ENCODE measurements at regions not wholly inside any gene's neighbourhood (a gene's known extent, or its start where the extent isn't known, plus 50 kb on each side); places are given as distances from the start of the nearest gene placed in this dataset.

- DNase-seq = no peak
- no peaks in the 10 kb centered on the region for H3K27me3 ChIP-seq (ENCODE audit: control insufficient read depth, insufficient read depth, low read length)
- H3K4me3 ChIP-seq (ENCODE audit: low read length) = no peak overlapping the region
- no peaks in the 10 kb centered on the region for H3K36me3 ChIP-seq (ENCODE audit: control insufficient read depth, insufficient read depth, low read length)
- H3K9me3 ChIP-seq (ENCODE audit: control insufficient read depth, low read depth, low read length) = no peaks in the 10 kb centered on the region
- H3K27ac ChIP-seq (ENCODE audit: low read length) = no peak overlapping the region
- H3K4me1 ChIP-seq (ENCODE audit: control insufficient read depth, insufficient read depth, low read length) = no peaks in the 10 kb centered on the region
- WGBS (ENCODE audit: insufficient coverage, low lambda C conversion rate) = 78% methylated on average over 1 of the region's 3 CpGs
These were observed 1203.9 kb downstream of the AMY1C start for GRCh38 chr1:104953555-104953954.

- H3K9me3 ChIP-seq (ENCODE audit: control insufficient read depth, low read depth, low read length) = no peaks in the 10 kb centered on the region
- no peaks in the 10 kb centered on the region for H3K4me1 ChIP-seq (ENCODE audit: control insufficient read depth, insufficient read depth, low read length)
- DNase-seq = no peak
- H3K36me3 ChIP-seq (ENCODE audit: control insufficient read depth, insufficient read depth, low read length) = no peaks in the 10 kb centered on the region
- no peaks in the 10 kb centered on the region for H3K27me3 ChIP-seq (ENCODE audit: control insufficient read depth, insufficient read depth, low read length)
- no peak overlapping the region for H3K27ac ChIP-seq (ENCODE audit: low read length)
- no peak overlapping the region for H3K4me3 ChIP-seq (ENCODE audit: low read length)
- no CpG with 5 or more reads among the region's 2 CpGs for WGBS (ENCODE audit: insufficient coverage, low lambda C conversion rate)
These were observed 1223.8 kb downstream of the AMY1C start for GRCh38 chr1:104973516-104973915.

GRCh38 chr1:104979651-104980050, 1230.0 kb downstream of the AMY1C start:
- Histone ChIP-seq H3K4me3 (ENCODE audit: low read length) (no peak overlapping the region), H3K4me1 (ENCODE audit: control insufficient read depth, insufficient read depth, low read length) (no peaks in the 10 kb centered on the region), H3K9me3 (ENCODE audit: control insufficient read depth, low read depth, low read length) (peaks cover 2% of the 10 kb centered on the region), H3K27ac (ENCODE audit: low read length) (no peak overlapping the region), H3K36me3 (ENCODE audit: control insufficient read depth, insufficient read depth, low read length) (no peaks in the 10 kb centered on the region), H3K27me3 (ENCODE audit: control insufficient read depth, insufficient read depth, low read length) (no peaks in the 10 kb centered on the region)
- no CpG with 5 or more reads among the region's 1 CpG for WGBS (ENCODE audit: insufficient coverage, low lambda C conversion rate)
- DNase-seq = no peak

GRCh38 chr1:104987210-104987609, 1237.5 kb downstream of the AMY1C start:
- no peaks in the 10 kb centered on the region for H3K4me1 ChIP-seq (ENCODE audit: control insufficient read depth, insufficient read depth, low read length)
- H3K4me3 ChIP-seq (ENCODE audit: low read length) = no peak overlapping the region
- no peak for DNase-seq
- H3K27ac ChIP-seq (ENCODE audit: low read length) = no peak overlapping the region
- no peaks in the 10 kb centered on the region for H3K36me3 ChIP-seq (ENCODE audit: control insufficient read depth, insufficient read depth, low read length)
- WGBS (ENCODE audit: insufficient coverage, low lambda C conversion rate) = no CpG with 5 or more reads among the region's 1 CpG
- H3K9me3 ChIP-seq (ENCODE audit: control insufficient read depth, low read depth, low read length) = peaks cover 6% of the 10 kb centered on the region
- no peaks in the 10 kb centered on the region for H3K27me3 ChIP-seq (ENCODE audit: control insufficient read depth, insufficient read depth, low read length)

- DNase-seq = no peak
- Histone ChIP-seq H3K27ac (ENCODE audit: low read length) (no peak overlapping the region), H3K4me1 (ENCODE audit: control insufficient read depth, insufficient read depth, low read length) (no peaks in the 10 kb centered on the region), H3K9me3 (ENCODE audit: control insufficient read depth, low read depth, low read length) (peaks cover 6% of the 10 kb centered on the region), H3K4me3 (ENCODE audit: low read length) (no peak overlapping the region), H3K27me3 (ENCODE audit: control insufficient read depth, insufficient read depth, low read length) (no peaks in the 10 kb centered on the region), H3K36me3 (ENCODE audit: control insufficient read depth, insufficient read depth, low read length) (no peaks in the 10 kb centered on the region)
- WGBS (ENCODE audit: insufficient coverage, low lambda C conversion rate) = 100% methylated on average over 3 of the region's 3 CpGs
These were observed 1239.3 kb downstream of the AMY1C start for GRCh38 chr1:104989012-104989411.

- H3K36me3 ChIP-seq (ENCODE audit: control insufficient read depth, insufficient read depth, low read length) = no peaks in the 10 kb centered on the region
- H3K27ac ChIP-seq (ENCODE audit: low read length) = no peak overlapping the region
- H3K4me1 ChIP-seq (ENCODE audit: control insufficient read depth, insufficient read depth, low read length) = no peaks in the 10 kb centered on the region
- no peaks in the 10 kb centered on the region for H3K27me3 ChIP-seq (ENCODE audit: control insufficient read depth, insufficient read depth, low read length)
- DNase-seq = no peak
- no peaks in the 10 kb centered on the region for H3K9me3 ChIP-seq (ENCODE audit: control insufficient read depth, low read depth, low read length)
- 70% methylated on average over 2 of the region's 3 CpGs for WGBS (ENCODE audit: insufficient coverage, low lambda C conversion rate)
- no peak overlapping the region for H3K4me3 ChIP-seq (ENCODE audit: low read length)
These were observed 1242.0 kb downstream of the AMY1C start for GRCh38 chr1:104991702-104992101.

- no peak overlapping the region for H3K27ac ChIP-seq (ENCODE audit: low read length)
- no peaks in the 10 kb centered on the region for H3K4me1 ChIP-seq (ENCODE audit: control insufficient read depth, insufficient read depth, low read length)
- no peaks in the 10 kb centered on the region for H3K27me3 ChIP-seq (ENCODE audit: control insufficient read depth, insufficient read depth, low read length)
- no peaks in the 10 kb centered on the region for H3K36me3 ChIP-seq (ENCODE audit: control insufficient read depth, insufficient read depth, low read length)
- H3K9me3 ChIP-seq (ENCODE audit: control insufficient read depth, low read depth, low read length) = peaks cover 5% of the 10 kb centered on the region
- no CpG with 5 or more reads among the region's 3 CpGs for WGBS (ENCODE audit: insufficient coverage, low lambda C conversion rate)
- DNase-seq = no peak
- H3K4me3 ChIP-seq (ENCODE audit: low read length) = no peak overlapping the region
These were observed 1251.1 kb downstream of the AMY1C start for GRCh38 chr1:105000793-105001192.

GRCh38 chr1:105004515-105004914, 1254.8 kb downstream of the AMY1C start:
- no peaks in the 10 kb centered on the region for H3K4me1 ChIP-seq (ENCODE audit: control insufficient read depth, insufficient read depth, low read length)
- no peaks in the 10 kb centered on the region for H3K36me3 ChIP-seq (ENCODE audit: control insufficient read depth, insufficient read depth, low read length)
- no peaks in the 10 kb centered on the region for H3K27me3 ChIP-seq (ENCODE audit: control insufficient read depth, insufficient read depth, low read length)
- H3K4me3 ChIP-seq (ENCODE audit: low read length) = no peak overlapping the region
- DNase-seq = no peak
- H3K27ac ChIP-seq (ENCODE audit: low read length) = no peak overlapping the region
- no CpG with 5 or more reads among the region's 1 CpG for WGBS (ENCODE audit: insufficient coverage, low lambda C conversion rate)
- H3K9me3 ChIP-seq (ENCODE audit: control insufficient read depth, low read depth, low read length) = peaks cover 5% of the 10 kb centered on the region

GRCh38 chr1:105005594-105006195, 1256.0 kb downstream of the AMY1C start:
- Histone ChIP-seq H3K27ac (ENCODE audit: low read length) (no peak overlapping the region), H3K9me3 (ENCODE audit: control insufficient read depth, low read depth, low read length) (peaks cover 5% of the 10 kb centered on the region), H3K36me3 (ENCODE audit: control insufficient read depth, insufficient read depth, low read length) (no peaks in the 10 kb centered on the region), H3K4me1 (ENCODE audit: control insufficient read depth, insufficient read depth, low read length) (no peaks in the 10 kb centered on the region), H3K4me3 (ENCODE audit: low read length) (no peak overlapping the region), H3K27me3 (ENCODE audit: control insufficient read depth, insufficient read depth, low read length) (no peaks in the 10 kb centered on the region)
- DNase-seq = no peak
- WGBS (ENCODE audit: insufficient coverage, low lambda C conversion rate) = no CpG with 5 or more reads among the region's 7 CpGs

GRCh38 chr1:105017587-105017986, 1267.9 kb downstream of the AMY1C start:
- Histone ChIP-seq H3K27ac (ENCODE audit: low read length) (no peak overlapping the region), H3K36me3 (ENCODE audit: control insufficient read depth, insufficient read depth, low read length) (no peaks in the 10 kb centered on the region), H3K9me3 (ENCODE audit: control insufficient read depth, low read depth, low read length) (no peaks in the 10 kb centered on the region), H3K27me3 (ENCODE audit: control insufficient read depth, insufficient read depth, low read length) (no peaks in the 10 kb centered on the region), H3K4me1 (ENCODE audit: control insufficient read depth, insufficient read depth, low read length) (no peaks in the 10 kb centered on the region), H3K4me3 (ENCODE audit: low read length) (no peak overlapping the region)
- no peak for DNase-seq
- WGBS (ENCODE audit: insufficient coverage, low lambda C conversion rate) = 83% methylated on average over 1 of the region's 7 CpGs

GRCh38 chr1:105023719-105024118, 1274.0 kb downstream of the AMY1C start:
- Histone ChIP-seq H3K27me3 (ENCODE audit: control insufficient read depth, insufficient read depth, low read length) (no peaks in the 10 kb centered on the region), H3K27ac (ENCODE audit: low read length) (no peak overlapping the region), H3K4me1 (ENCODE audit: control insufficient read depth, insufficient read depth, low read length) (no peaks in the 10 kb centered on the region), H3K9me3 (ENCODE audit: control insufficient read depth, low read depth, low read length) (no peaks in the 10 kb centered on the region), H3K36me3 (ENCODE audit: control insufficient read depth, insufficient read depth, low read length) (no peaks in the 10 kb centered on the region), H3K4me3 (ENCODE audit: low read length) (no peak overlapping the region)
- DNase-seq = no peak

Data from large intestine (tissue), 3 donors.